HUES48 (cell line): ENCODE measurements at regions not wholly inside any gene's neighbourhood (a gene's known extent, or its start where the extent isn't known, plus 50 kb on each side); places are given as distances from the start of the nearest gene placed in this dataset.

Experiments used
- H3K27ac ChIP-seq: one replicate; pipeline ENCODE4 v1.7.0; 2013; ENCODE audit warnings: low read depth, low read length, inconsistent platforms
- H3K27me3 ChIP-seq: 2 replicates; pipeline ENCODE4 v1.6.1; 2013; ENCODE audit warnings: mild to moderate bottlenecking, low read length; ENCODE audit not compliant: control insufficient read depth, insufficient read depth
- H3K36me3 ChIP-seq: 2 replicates; pipeline ENCODE4 v1.6.1; 2013; ENCODE audit warnings: low read length; ENCODE audit not compliant: control insufficient read depth, insufficient read depth
- H3K4me1 ChIP-seq: 2 replicates; pipeline ENCODE4 v1.6.1; 2013; ENCODE audit warnings: mild to moderate bottlenecking, low read length; ENCODE audit not compliant: control insufficient read depth, insufficient read depth
- H3K4me3 ChIP-seq: 2 replicates; pipeline ENCODE4 v1.5.1; 2013; ENCODE audit warnings: mild to moderate bottlenecking, low read depth, low read length
- H3K9ac ChIP-seq: 2 replicates; pipeline ENCODE4 v1.6.1; 2013; ENCODE audit warnings: mild to moderate bottlenecking, low read depth, low read length, moderate library complexity
- H3K9me3 ChIP-seq: 2 replicates; pipeline ENCODE4 v1.6.1; 2013; ENCODE audit warnings: low read length; ENCODE audit not compliant: control insufficient read depth, insufficient read depth

- Histone ChIP-seq H3K27me3 (no peaks in the 10 kb centered on the region), H3K36me3 (no peaks in the 10 kb centered on the region), H3K27ac (no peak overlapping the region), H3K4me1 (no peaks in the 10 kb centered on the region), H3K9ac (no peak overlapping the region), H3K9me3 (no peaks in the 10 kb centered on the region), H3K4me3 (no peak overlapping the region)
These were observed 384.4 kb downstream of the TSN start for GRCh38 chr2:122139739-122140420.

GRCh38 chr2:122144884-122145283 lies 389.4 kb downstream of the TSN start:
- Histone ChIP-seq H3K9me3 (no peaks in the 10 kb centered on the region), H3K27ac (no peak overlapping the region), H3K4me3 (no peak overlapping the region), H3K4me1 (no peaks in the 10 kb centered on the region), H3K9ac (no peak overlapping the region), H3K36me3 (no peaks in the 10 kb centered on the region), H3K27me3 (no peaks in the 10 kb centered on the region)

- no peak overlapping the region for H3K27ac ChIP-seq
- no peak overlapping the region for H3K4me3 ChIP-seq
- no peak overlapping the region for H3K9ac ChIP-seq
- no peaks in the 10 kb centered on the region for H3K27me3 ChIP-seq
- H3K9me3 ChIP-seq = no peaks in the 10 kb centered on the region
- H3K4me1 ChIP-seq = no peaks in the 10 kb centered on the region
- H3K36me3 ChIP-seq = no peaks in the 10 kb centered on the region
These were observed 390.4 kb downstream of the TSN start for GRCh38 chr2:122145856-122146255.

GRCh38 chr2:122148128-122148767 lies 392.8 kb downstream of the TSN start:
- Histone ChIP-seq H3K9ac (no peak overlapping the region), H3K4me1 (no peaks in the 10 kb centered on the region), H3K4me3 (no peak overlapping the region), H3K27me3 (no peaks in the 10 kb centered on the region; the same call in 1 of the 2 replicates), H3K36me3 (no peaks in the 10 kb centered on the region), H3K27ac (no peak overlapping the region), H3K9me3 (no peaks in the 10 kb centered on the region)

- Histone ChIP-seq H3K4me3 (no peak overlapping the region), H3K9ac (no peak overlapping the region), H3K27ac (no peak overlapping the region), H3K4me1 (no peaks in the 10 kb centered on the region; the same call in 1 of the 2 replicates), H3K9me3 (no peaks in the 10 kb centered on the region), H3K36me3 (no peaks in the 10 kb centered on the region), H3K27me3 (no peaks in the 10 kb centered on the region; the same call in 1 of the 2 replicates)
These were observed 395.3 kb downstream of the TSN start for GRCh38 chr2:122150524-122151280.

- Histone ChIP-seq H3K9me3 (no peaks in the 10 kb centered on the region), H3K9ac (no peak overlapping the region), H3K36me3 (no peaks in the 10 kb centered on the region), H3K27me3 (no peaks in the 10 kb centered on the region; the same call in 1 of the 2 replicates), H3K4me3 (no peak overlapping the region), H3K27ac (no peak overlapping the region), H3K4me1 (no peaks in the 10 kb centered on the region; the same call in 1 of the 2 replicates)
These were observed 397.1 kb downstream of the TSN start for GRCh38 chr2:122152571-122152970.

- H3K27ac ChIP-seq = no peak overlapping the region
- no peak overlapping the region for H3K4me3 ChIP-seq
- no peak overlapping the region for H3K9ac ChIP-seq
- no peaks in the 10 kb centered on the region; the same call in 1 of the 2 replicates for H3K4me1 ChIP-seq
- H3K9me3 ChIP-seq = no peaks in the 10 kb centered on the region
- no peaks in the 10 kb centered on the region; the same call in 1 of the 2 replicates for H3K27me3 ChIP-seq
- H3K36me3 ChIP-seq = no peaks in the 10 kb centered on the region
These were observed 400.9 kb downstream of the TSN start for GRCh38 chr2:122156176-122156890.

GRCh38 chr2:122157158-122157557 lies 401.7 kb downstream of the TSN start:
- Histone ChIP-seq H3K36me3 (no peaks in the 10 kb centered on the region), H3K27ac (no peak overlapping the region), H3K4me1 (no peaks in the 10 kb centered on the region; the same call in 1 of the 2 replicates), H3K9me3 (no peaks in the 10 kb centered on the region), H3K4me3 (no peak overlapping the region), H3K9ac (no peak overlapping the region), H3K27me3 (no peaks in the 10 kb centered on the region)

- Histone ChIP-seq H3K9ac (no peak overlapping the region), H3K27ac (no peak overlapping the region), H3K9me3 (no peaks in the 10 kb centered on the region), H3K4me3 (no peak overlapping the region), H3K27me3 (no peaks in the 10 kb centered on the region), H3K4me1 (no peaks in the 10 kb centered on the region), H3K36me3 (no peaks in the 10 kb centered on the region)
These were observed 408.2 kb downstream of the TSN start for GRCh38 chr2:122163617-122164016.

- Histone ChIP-seq H3K27ac (no peak overlapping the region), H3K4me3 (no peak overlapping the region), H3K27me3 (no peaks in the 10 kb centered on the region), H3K9ac (no peak overlapping the region), H3K9me3 (no peaks in the 10 kb centered on the region), H3K36me3 (no peaks in the 10 kb centered on the region), H3K4me1 (no peaks in the 10 kb centered on the region)
These were observed 409.5 kb downstream of the TSN start for GRCh38 chr2:122164964-122165363.
